HFF-Myc (cell line): ENCODE measurements at regions not wholly inside any gene's neighbourhood (a gene's known extent, or its start where the extent isn't known, plus 50 kb on each side); places are given as distances from the start of the nearest gene placed in this dataset.

Source experiments
- DNase-seq: peaks from one replicate; pipeline ENCODE4 v3.0.0-alpha.2; 2011; ENCODE audit warnings: low read depth; ENCODE audit errors: extremely low read depth
- H3K4me3 ChIP-seq: replicated peaks from 2 replicates; pipeline ENCODE4 v1.5.1; 2011; ENCODE audit warnings: low read depth, mild to moderate bottlenecking, control low read depth, low read length
- TF ChIP-seq, protein P1 (sequence below): IDR thresholded peaks from 2 replicates; pipeline ENCODE4 v1.5.1; 2012; ENCODE audit warnings: mild to moderate bottlenecking, low read depth, low read length, control low read depth; ENCODE audit errors: missing control alignments

DNA sequence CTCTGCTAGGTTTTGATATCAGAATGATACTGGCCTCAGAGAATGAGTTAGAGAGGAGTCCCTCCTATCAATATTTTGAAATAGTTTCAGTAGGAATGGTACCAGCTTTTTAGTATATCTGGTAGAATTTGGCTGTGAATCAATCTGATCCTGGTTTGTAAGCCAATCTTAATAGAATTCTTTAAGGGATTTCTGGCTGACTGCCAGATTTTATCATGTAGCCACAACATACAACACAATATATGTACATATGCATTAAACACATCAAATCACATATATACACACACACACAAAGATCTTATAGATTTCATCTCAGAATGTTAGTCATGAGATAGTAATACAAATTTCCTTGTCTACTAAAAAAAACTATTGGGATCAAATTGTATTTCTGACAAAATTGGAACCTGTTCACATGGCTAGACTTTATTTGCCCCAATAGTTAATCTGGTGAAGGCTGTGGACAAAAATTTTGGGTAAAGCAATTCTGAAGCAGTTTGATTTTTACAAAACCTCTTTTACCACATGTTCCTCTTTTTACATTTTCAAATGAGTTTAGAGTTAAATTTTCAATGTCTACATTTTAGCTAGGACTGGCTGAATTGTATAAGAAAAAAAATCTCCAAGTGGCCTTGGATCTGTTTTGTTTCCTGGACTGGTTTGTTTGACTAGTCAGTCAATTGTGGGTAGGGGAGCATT is 151.7 kb downstream of the FASLG start:
- H3K4me3 ChIP-seq = no peak overlapping the region
- no peak for DNase-seq
- TF ChIP-seq, protein P1, sequence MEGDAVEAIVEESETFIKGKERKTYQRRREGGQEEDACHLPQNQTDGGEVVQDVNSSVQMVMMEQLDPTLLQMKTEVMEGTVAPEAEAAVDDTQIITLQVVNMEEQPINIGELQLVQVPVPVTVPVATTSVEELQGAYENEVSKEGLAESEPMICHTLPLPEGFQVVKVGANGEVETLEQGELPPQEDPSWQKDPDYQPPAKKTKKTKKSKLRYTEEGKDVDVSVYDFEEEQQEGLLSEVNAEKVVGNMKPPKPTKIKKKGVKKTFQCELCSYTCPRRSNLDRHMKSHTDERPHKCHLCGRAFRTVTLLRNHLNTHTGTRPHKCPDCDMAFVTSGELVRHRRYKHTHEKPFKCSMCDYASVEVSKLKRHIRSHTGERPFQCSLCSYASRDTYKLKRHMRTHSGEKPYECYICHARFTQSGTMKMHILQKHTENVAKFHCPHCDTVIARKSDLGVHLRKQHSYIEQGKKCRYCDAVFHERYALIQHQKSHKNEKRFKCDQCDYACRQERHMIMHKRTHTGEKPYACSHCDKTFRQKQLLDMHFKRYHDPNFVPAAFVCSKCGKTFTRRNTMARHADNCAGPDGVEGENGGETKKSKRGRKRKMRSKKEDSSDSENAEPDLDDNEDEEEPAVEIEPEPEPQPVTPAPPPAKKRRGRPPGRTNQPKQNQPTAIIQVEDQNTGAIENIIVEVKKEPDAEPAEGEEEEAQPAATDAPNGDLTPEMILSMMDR = no peak

DNA sequence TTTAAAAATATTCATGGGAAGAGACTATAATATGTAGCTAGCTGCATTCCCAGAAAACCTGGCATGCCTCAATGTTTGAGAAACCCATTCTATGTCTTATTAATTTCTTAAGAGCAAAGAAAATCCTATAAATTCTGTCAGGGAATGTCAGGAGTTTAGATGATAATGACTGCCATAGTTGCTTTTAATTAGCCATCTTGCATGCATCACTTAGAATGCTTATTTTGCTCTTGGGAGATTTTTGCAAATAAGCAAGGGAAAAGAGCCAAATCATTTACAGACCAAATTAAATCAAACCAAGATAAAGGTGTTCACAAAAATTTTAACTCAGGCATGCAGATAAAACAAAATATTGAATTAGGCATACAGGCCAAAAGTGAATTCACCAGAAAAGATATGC is 152.8 kb downstream of the FASLG start:
- no peak overlapping the region for H3K4me3 ChIP-seq
- TF ChIP-seq, protein P1 = no peak
- no peak for DNase-seq

DNA sequence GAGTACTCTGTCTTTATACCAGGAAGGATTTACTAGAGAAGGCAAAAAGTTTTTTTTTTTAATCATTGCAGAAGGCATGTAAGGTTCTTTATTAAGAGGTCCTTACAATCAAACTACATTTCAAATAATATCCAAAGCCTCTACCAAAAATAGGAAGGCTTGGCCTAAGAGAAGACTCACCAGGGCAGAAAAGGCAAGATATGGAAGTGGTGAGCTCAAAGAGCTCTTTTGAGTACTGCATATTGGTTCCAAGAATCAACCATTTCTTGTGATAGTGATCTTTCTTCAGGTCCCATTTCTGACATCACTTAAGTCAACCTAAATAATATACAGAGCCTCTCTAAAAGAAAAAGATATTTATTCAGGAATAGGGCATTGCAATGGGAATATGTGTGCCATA is 153.2 kb downstream of the FASLG start:
- H3K4me3 ChIP-seq = no peak overlapping the region
- TF ChIP-seq, protein P1 = no peak
- DNase-seq = no peak

DNA sequence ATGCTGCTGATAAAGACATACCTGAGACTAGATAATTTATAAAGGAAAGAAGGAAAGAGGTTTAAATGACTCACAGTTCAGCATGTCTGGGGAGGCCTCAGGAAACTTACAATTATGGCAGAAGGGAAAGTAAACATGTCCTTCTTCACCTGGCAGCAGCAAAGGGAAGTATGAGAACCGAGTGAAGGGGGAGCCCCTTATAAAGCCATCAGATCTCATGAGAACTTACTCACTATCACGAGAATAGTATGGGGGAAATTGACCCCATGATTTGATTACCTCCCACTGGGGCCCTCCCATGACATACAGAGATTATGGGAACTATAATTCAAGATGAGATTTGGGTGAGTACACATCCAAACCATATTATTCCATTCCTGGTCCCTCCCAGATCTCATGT is 154.4 kb downstream of the FASLG start:
- no peak overlapping the region for H3K4me3 ChIP-seq
- DNase-seq = no peak
- TF ChIP-seq, protein P1 = no peak

DNA sequence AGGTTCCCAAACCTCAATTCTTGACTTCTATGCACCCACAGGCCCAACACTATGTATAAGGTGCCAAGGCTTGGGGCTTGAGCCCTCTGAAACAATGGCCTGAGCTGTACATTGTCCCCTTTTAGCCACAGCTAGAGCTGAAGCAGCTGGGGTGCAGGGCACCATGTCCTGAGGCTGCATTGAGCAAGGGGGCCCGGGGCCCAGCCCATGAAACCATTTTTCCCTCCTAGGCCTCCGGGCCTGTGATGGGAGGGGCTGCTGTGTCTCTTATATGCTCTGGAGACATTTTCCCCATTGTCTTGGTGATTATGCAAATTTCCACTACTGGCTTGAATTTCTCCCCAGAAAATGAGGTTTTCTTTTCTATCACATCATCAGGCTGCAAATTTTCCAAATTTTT is 155.5 kb downstream of the FASLG start:
- no peak for DNase-seq
- H3K4me3 ChIP-seq = no peak overlapping the region
- TF ChIP-seq, protein P1 = no peak

DNA sequence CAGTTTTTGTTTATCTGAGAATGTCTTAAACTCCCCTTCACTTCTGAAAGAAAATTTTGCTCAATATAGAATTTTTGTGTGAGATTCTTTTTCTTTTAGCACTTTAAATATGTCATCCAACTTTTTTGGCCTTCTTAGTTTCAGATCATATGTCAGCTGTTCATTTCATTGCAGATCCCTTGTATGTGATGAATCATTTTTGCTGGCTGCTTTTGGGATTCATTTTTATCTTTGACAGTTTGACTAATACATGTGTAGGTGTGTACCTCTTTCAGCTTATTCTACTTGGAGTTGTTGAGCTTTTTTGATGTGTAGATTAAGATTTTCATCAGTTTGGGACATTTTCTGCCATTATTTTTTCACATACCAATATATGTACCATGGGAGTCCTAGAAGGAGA is 156.8 kb downstream of the FASLG start:
- TF ChIP-seq, protein P1 = no peak
- H3K4me3 ChIP-seq = no peak overlapping the region
- DNase-seq = no peak

DNA sequence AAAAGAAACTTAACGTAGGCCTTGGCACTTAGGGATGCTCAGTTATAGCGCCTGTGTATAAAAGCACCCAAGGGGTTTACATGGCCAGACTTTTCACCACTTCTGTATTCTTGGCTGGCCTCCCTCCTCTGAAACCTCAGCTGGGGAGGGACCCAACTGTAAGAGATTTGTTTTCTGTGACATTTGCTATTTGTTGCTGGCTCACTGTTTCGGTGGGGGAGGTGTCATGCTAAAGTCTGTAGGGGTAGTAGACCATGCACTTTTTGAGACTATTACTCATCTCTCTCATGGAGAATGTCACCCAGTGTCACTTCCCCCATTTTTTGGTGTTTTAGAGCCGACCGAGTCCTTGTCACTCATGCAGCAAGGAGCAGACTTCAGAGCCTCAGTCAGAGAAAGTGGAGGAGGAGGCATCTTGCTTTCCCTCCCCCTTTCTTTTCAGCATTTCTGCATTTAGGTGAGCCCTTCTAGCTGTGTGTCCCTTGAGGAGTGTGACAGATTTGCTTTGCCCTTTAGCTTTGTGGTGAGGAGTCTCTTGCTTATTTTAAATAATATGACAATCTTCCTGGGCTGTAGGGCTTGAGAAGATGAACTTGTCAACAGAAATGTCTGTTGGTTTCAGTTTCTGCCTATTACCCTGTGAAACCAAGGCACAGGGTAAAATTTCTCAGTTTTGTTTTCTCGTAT is 160.1 kb downstream of the FASLG start:
- DNase-seq = no peak
- TF ChIP-seq, protein P1 = no peak
- no peak overlapping the region for H3K4me3 ChIP-seq
